ENCODE measurements at regions not wholly inside any gene's neighbourhood (a gene's known extent, or its start where the extent isn't known, plus 50 kb on each side); places are given as distances from the start of the nearest gene placed in this dataset.

- TF ChIP-seq, protein P1, sequence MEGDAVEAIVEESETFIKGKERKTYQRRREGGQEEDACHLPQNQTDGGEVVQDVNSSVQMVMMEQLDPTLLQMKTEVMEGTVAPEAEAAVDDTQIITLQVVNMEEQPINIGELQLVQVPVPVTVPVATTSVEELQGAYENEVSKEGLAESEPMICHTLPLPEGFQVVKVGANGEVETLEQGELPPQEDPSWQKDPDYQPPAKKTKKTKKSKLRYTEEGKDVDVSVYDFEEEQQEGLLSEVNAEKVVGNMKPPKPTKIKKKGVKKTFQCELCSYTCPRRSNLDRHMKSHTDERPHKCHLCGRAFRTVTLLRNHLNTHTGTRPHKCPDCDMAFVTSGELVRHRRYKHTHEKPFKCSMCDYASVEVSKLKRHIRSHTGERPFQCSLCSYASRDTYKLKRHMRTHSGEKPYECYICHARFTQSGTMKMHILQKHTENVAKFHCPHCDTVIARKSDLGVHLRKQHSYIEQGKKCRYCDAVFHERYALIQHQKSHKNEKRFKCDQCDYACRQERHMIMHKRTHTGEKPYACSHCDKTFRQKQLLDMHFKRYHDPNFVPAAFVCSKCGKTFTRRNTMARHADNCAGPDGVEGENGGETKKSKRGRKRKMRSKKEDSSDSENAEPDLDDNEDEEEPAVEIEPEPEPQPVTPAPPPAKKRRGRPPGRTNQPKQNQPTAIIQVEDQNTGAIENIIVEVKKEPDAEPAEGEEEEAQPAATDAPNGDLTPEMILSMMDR (IDR thresholded peaks at IDR 0.05; ENCODE audit: low read depth, low read length, missing input control): no peak
- no peak for TF ChIP-seq REST (IDR thresholded peaks at IDR 0.05)
- no peak for TF ChIP-seq TAF1 (conservative IDR thresholded peaks at IDR 0.05)
- TF ChIP-seq, protein P2, sequence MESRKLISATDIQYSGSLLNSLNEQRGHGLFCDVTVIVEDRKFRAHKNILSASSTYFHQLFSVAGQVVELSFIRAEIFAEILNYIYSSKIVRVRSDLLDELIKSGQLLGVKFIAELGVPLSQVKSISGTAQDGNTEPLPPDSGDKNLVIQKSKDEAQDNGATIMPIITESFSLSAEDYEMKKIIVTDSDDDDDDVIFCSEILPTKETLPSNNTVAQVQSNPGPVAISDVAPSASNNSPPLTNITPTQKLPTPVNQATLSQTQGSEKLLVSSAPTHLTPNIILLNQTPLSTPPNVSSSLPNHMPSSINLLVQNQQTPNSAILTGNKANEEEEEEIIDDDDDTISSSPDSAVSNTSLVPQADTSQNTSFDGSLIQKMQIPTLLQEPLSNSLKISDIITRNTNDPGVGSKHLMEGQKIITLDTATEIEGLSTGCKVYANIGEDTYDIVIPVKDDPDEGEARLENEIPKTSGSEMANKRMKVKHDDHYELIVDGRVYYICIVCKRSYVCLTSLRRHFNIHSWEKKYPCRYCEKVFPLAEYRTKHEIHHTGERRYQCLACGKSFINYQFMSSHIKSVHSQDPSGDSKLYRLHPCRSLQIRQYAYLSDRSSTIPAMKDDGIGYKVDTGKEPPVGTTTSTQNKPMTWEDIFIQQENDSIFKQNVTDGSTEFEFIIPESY (IDR thresholded peaks at IDR 0.05): no peak
- TF ChIP-seq, protein P3, sequence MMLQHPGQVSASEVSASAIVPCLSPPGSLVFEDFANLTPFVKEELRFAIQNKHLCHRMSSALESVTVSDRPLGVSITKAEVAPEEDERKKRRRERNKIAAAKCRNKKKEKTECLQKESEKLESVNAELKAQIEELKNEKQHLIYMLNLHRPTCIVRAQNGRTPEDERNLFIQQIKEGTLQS (IDR thresholded peaks at IDR 0.05): no peak
- no peak for TF ChIP-seq FOXA1 (IDR thresholded peaks at IDR 0.05)
- no peak for TF ChIP-seq JUND (IDR thresholded peaks at IDR 0.05)
- no peak for TF ChIP-seq YY1 (IDR thresholded peaks at IDR 0.05)
- TF ChIP-seq, protein P4, sequence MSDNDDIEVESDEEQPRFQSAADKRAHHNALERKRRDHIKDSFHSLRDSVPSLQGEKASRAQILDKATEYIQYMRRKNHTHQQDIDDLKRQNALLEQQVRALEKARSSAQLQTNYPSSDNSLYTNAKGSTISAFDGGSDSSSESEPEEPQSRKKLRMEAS (IDR thresholded peaks at IDR 0.05): no peak
- no peak for TF ChIP-seq HNF4A (conservative IDR thresholded peaks at IDR 0.05)
- no peak for TF ChIP-seq RAD21 (IDR thresholded peaks at IDR 0.05)
- TF ChIP-seq NR2F2 (IDR thresholded peaks at IDR 0.05): no peak
Observed at GRCh38 chr12:14059548-14059947, 78.1 kb upstream of the GRIN2B start.

Measured in liver (tissue), 3 donors.